ENCODE measurements at regions not wholly inside any gene's neighbourhood (a gene's known extent, or its start where the extent isn't known, plus 50 kb on each side); places are given as distances from the start of the nearest gene placed in this dataset.

DNA sequence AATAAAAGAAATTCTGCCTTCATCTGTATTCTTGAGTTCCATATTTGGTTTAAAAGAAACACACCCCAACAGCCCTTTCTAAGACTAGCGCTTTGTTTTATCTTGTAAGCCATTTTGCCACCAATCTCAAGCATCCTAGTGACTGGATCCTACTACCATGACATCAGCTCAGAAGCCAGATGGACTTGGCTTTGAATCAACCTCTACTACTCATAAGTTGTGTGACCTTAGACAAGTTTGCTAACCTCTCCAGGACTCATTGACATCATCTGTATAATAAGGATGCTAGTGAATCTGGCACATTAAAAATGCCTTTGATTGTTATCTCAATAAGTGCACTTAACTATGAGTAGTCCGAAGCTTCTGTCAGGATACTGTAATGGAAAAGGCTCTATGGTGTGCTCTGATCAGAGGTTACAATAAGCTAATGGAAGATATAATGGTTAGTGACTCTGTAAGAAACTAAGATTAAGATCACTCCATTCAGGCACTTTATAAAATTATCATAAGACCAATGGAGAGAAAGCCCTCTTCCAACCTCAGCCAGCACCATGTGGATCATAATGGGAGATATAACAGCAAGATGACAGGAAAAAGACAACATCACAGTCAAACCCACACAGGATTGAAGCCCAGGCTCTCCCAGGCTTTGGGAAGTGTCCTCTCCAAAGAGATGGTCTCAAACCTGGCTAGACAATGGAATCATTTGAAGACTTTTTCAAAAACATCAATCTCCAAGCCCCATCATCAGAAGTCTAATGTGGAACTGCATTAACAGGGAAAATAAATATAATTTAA lies 180.6 kb upstream of the MIR17HG start:
- no peak for DNase-seq (ENCODE audit: low read depth)

DNA sequence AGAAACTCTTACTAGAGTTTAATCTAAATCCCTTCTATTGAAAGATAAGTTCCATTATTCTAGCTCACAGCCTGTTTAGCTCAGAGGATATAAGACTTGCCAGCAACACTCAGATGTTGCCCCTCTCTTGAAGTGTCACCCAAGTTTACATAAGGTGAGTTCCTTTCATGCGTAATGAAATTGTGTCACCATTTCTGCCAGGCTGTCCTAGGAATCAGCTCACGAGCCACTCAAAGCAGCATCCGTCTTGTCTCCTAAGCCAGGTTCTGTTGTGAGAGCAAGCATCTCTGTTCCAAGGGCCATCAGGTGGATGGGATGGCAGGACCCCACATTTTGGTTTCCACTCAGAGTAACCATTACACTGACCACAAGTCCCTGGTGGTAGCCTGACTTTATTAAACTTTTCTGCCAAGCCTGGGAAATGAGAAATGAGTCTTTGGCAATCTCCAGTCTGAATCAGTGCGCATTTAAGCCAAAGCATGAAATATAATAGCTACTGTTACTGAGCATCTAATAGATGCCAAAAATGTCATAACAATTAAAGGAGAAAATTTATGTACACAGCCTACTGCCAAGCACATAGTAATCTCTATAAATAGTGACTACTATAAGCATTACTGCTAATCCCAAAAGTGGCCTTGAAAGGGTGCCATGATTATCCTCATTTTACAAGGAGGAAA lies 179.6 kb upstream of the MIR17HG start:
- DNase-seq (ENCODE audit: low read depth), result no peak

GRCh38 chr13:91168386-91168711 lies 179.1 kb upstream of the MIR17HG start:
- DNase-seq (ENCODE audit: low read depth), result no peak

GRCh38 chr13:91169321-91170050 lies 178.0 kb upstream of the MIR17HG start:
- DNase-seq (ENCODE audit: low read depth), result no peak

GRCh38 chr13:91172160-91172559 lies 175.3 kb upstream of the MIR17HG start:
- no peak for DNase-seq (ENCODE audit: low read depth)

GRCh38 chr13:91174886-91175501 lies 172.5 kb upstream of the MIR17HG start:
- no peak for DNase-seq (ENCODE audit: low read depth)

- DNase-seq (ENCODE audit: low read depth), result no peak
Measured at GRCh38 chr13:91178099-91178498, 169.4 kb upstream of the MIR17HG start.

- DNase-seq (ENCODE audit: low read depth), result no peak
Measured at GRCh38 chr13:91181892-91182291, 165.6 kb upstream of the MIR17HG start.

DNA sequence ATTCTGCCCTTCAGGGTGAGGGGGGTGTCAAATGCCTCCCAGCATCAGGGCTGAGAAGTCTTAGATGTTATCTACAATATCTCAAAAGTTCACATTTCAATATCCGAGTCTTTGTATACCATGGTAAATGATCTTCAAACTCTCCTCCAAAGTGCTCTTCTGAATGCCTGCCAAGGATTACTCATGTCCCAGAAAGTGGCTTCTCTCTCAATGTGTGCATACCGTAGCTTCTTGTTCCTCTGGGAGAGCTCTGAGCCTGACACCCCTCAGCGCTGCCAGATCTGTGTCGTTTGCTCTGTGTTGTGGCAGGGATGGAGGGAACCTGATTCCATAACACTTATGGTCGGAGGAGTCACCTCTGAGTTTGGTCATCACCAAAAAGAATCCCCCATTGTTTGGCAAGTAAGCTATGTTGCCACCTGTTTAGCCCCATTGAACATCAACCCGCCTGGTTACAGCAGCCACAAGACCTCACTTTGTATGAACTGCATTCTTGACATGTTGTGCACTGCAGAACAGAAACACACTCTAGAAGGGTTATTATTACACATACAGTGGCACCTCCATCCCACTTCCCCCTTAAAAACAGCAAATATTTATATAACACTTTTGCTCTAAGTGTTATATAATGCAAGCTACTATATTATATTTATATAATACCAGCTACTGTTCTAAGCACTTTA lies 163.1 kb upstream of the MIR17HG start:
- DNase-seq (ENCODE audit: low read depth), result peak; percentile 8

- DNase-seq (ENCODE audit: low read depth), result peak; percentile 45
Measured at GRCh38 chr13:91185294-91185863, 162.1 kb upstream of the MIR17HG start.

DNA sequence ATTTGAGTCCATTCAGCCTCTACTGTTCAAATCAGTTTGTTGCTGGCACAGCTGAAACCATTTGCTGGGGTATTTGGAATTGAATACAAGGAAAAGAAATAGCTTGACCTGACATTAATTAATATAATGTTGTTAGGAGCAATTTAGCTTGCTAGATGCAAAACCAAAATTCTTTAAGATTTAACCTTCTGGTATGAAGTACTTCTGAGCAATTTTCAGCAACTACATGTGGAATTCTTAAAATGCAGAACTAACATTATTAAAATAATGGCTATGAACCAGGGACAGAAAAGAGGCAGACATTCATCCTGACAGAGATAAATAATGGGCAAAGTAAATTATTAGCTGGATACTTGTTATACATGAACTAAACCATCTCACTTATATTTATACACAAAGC lies 160.0 kb upstream of the MIR17HG start:
- no peak for DNase-seq (ENCODE audit: low read depth)

DNA sequence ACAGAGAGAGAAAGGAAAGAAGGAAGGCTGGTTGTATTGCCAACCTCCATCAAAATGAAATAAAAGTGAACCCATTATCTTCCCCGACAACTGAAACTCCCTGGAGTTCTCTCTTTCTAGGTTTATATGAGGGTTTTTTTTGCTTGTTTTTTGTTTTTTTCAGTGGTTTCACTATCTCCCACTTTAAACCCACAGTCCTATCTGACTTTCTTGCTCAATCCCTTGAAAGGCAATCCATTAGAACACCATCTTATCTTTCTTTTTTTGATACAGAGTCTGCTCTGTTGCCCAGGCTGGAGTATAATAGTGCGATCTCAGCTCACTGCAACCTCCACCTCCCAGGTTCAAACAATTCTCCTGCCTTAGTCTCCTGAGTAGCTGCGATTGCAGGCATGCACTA lies 158.0 kb upstream of the MIR17HG start:
- DNase-seq (ENCODE audit: low read depth), result no peak

- no peak for DNase-seq (ENCODE audit: low read depth)
Measured at GRCh38 chr13:91193358-91193757, 154.1 kb upstream of the MIR17HG start.

- DNase-seq (ENCODE audit: low read depth), result no peak
Measured at GRCh38 chr13:91195789-91196188, 151.7 kb upstream of the MIR17HG start.

DNA sequence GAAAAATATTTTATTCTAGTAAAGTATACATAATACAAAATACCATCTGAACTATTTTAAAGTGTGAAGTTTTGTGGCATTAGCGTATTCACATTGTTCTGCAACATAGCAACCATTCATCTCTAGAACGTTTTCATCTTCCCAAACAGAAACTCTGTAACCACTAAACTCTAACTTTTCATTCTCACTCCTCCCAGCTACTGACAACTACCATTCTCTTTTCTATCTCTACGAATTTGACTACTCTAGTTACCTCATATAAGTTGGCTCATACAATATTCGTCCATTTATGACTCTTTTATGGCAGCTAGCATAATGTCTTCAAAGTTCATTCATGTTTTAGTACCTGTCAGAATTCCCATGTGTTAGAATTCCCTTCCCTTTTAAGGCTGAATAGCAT lies 150.5 kb upstream of the MIR17HG start:
- DNase-seq (ENCODE audit: low read depth), result no peak

- no peak for DNase-seq (ENCODE audit: low read depth)
Measured at GRCh38 chr13:91199866-91200265, 147.6 kb upstream of the MIR17HG start.

- DNase-seq (ENCODE audit: low read depth), result no peak
Measured at GRCh38 chr13:91200486-91200885, 147.0 kb upstream of the MIR17HG start.

DNA sequence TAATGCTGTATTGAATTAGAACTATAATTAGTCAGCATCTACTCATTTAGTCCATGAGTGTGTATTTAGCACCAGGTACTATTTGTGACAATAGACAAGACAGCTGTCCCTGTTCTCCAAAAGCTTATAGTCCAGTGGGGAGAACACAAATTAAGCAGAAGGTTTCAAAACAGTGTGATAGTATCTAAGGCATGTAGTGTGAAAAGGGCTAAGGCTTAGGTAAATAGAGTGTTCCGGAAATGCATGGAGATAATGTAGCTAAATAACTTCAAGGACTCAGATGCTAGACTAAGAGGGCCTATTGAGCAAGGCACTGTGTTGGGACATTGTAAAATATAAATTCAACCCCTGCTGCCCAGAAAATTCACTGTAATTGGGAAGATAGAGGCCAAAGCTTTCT lies 144.1 kb upstream of the MIR17HG start:
- no peak for DNase-seq (ENCODE audit: low read depth)

DNA sequence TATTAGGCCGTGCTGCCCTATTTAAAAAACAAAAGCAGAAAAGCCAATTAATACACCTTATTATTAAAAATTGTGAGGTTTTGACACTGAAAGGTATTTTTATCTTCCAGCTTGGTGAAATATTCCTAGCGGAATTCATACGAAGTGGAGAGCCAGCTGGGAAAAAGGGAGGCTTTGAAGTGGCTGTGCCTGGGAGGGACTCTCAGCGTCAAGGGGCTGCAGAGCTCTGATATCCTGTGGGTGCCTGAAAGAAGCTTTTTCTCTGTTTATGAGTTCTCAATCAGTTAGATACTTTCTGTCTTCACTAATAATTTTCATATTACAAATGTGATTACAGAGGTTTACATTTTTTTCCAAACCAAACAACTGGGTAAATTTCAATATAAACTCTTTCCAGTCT lies 140.2 kb upstream of the MIR17HG start:
- no peak for DNase-seq (ENCODE audit: low read depth)

GRCh38 chr13:91211510-91211909 lies 136.0 kb upstream of the MIR17HG start:
- no peak for DNase-seq (ENCODE audit: low read depth)

DNA sequence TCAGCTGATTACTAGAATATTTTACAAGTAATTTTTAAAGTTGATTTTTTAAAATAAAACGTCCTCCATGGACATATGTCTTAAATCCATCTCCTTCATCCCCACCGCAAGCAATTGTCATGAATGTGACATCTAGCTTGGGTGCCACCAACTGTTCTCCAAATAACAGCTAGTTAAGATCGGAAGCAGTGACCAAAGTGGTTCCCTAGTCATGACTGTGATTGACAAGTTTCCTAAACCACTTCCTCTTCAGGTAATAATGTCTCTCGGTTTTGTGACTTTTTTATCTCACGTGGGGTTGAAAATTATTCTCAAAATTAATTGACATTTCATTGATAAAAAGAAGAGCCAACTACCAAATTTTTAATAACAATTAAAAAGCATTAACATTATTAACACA lies 135.3 kb upstream of the MIR17HG start:
- DNase-seq (ENCODE audit: low read depth), result no peak

DNA sequence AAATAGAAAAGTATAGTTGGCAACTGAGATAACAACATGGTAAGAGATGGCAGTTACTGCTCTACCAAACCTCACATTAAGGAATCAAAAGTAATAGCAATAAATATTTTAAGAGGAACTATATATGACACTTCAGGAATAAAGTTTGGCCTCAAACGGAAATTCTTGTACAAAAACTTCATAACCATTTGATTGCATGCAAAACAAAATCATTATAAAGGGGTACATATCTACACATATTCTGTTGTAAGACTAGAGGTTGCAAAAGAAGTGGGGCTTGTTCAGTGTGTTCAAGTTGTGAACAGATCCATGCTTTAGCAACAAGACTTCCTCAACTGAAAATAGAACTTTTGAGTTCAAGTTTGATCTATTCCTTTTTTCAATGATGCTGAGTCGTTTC lies 133.5 kb upstream of the MIR17HG start:
- DNase-seq (ENCODE audit: low read depth), result no peak

Data from ELR (cell line).